WTC11 (cell line): ENCODE measurements at regions not wholly inside any gene's neighbourhood (a gene's known extent, or its start where the extent isn't known, plus 50 kb on each side); places are given as distances from the start of the nearest gene placed in this dataset.

Source experiments
- ATAC-seq: fragments of 200-7000 bp; cut with Tn5 transposase; 2 replicates; pipeline ENCODE4 v1.10.0; 2021; ENCODE audit warnings: mild to moderate bottlenecking, moderate library complexity
- CTCF ChIA-PET: fragments of 300-600 bp; sonication (Branson Sonifier 250); formaldehyde crosslinking; loops from one replicate; lab custom pipeline; 2021; ENCODE audit warnings: antibody characterized with exemption; lab: Charles Lee
- POLR2A ChIA-PET: fragments of 350-600 bp; sonication (Branson Sonifier 250); formaldehyde crosslinking; loops from one replicate; lab custom pipeline; 2021; ENCODE audit warnings: antibody characterized with exemption; lab: Charles Lee
- DNase-seq: peaks from one replicate; pipeline ENCODE4 v3.0.0; 2021; ENCODE audit warnings: low spot score
- H3K27ac Mint-ChIP-seq: 2 replicates; pipeline ENCODE4 v1.8.0; 2021; ENCODE audit warnings: mixed read lengths
- H3K27me3 Mint-ChIP-seq: 2 replicates; pipeline ENCODE4 v1.8.0; 2021; ENCODE audit warnings: low read depth, mild to moderate bottlenecking, moderate library complexity, mixed read lengths
- H3K36me3 Mint-ChIP-seq: 2 replicates; pipeline ENCODE4 v1.8.0; 2021; ENCODE audit warnings: mixed read lengths
- H3K4me1 Mint-ChIP-seq: 2 replicates; pipeline ENCODE4 v1.8.0; 2022; ENCODE audit warnings: mixed read lengths
- H3K4me3 Mint-ChIP-seq: 2 replicates; pipeline ENCODE4 v1.8.0; 2021; ENCODE audit warnings: mild to moderate bottlenecking, moderate library complexity, mixed read lengths
- H3K9me3 Mint-ChIP-seq: 2 replicates; pipeline ENCODE4 v1.8.0; 2021; ENCODE audit warnings: mixed read lengths
- CBFB ChIP-seq: sonication (generic); formaldehyde crosslinking; IDR thresholded peaks from 2 replicates; pipeline ENCODE4 v1.8.1; 2022; ENCODE audit warnings: mild to moderate bottlenecking, low read depth, missing genetic modification reagents
- ELF4 ChIP-seq: sonication (generic); formaldehyde crosslinking; IDR thresholded peaks from 2 replicates; pipeline ENCODE4 v1.8.1; 2022; ENCODE audit warnings: low read depth, mild to moderate bottlenecking, moderate library complexity, missing genetic modification reagents
- FOXP1 ChIP-seq: sonication (generic); formaldehyde crosslinking; IDR thresholded peaks from 2 replicates; pipeline ENCODE4 v1.8.0; 2022; ENCODE audit warnings: missing genetic modification reagents, mild to moderate bottlenecking, moderate library complexity, borderline replicate concordance
- KAT7 ChIP-seq: sonication (generic); formaldehyde crosslinking; IDR thresholded peaks from 2 replicates; pipeline ENCODE4 v1.8.1; 2023; ENCODE audit warnings: missing genetic modification reagents, mild to moderate bottlenecking, borderline replicate concordance
- MYBL2 ChIP-seq: sonication (generic); formaldehyde crosslinking; IDR thresholded peaks from 2 replicates; pipeline ENCODE4 v1.8.1; 2023; ENCODE audit warnings: mild to moderate bottlenecking, moderate library complexity, missing genetic modification reagents
- SMAD4 ChIP-seq: sonication (generic); formaldehyde crosslinking; IDR thresholded peaks from 2 replicates; pipeline ENCODE4 v1.8.0; 2022; ENCODE audit warnings: mild to moderate bottlenecking, missing genetic modification reagents
- SP1 ChIP-seq: sonication (generic); formaldehyde crosslinking; conservative IDR thresholded peaks from 2 replicates; pipeline ENCODE4 v1.8.1; 2022; ENCODE audit warnings: missing genetic modification reagents
- ZNF121 ChIP-seq: sonication (generic); formaldehyde crosslinking; IDR thresholded peaks from 2 replicates; pipeline ENCODE4 v1.8.0; 2023; ENCODE audit warnings: missing genetic modification reagents
- ZNF263 ChIP-seq: sonication (generic); formaldehyde crosslinking; IDR thresholded peaks from 2 replicates; pipeline ENCODE4 v1.8.1; 2022; ENCODE audit warnings: low read depth, mild to moderate bottlenecking, moderate library complexity, missing genetic modification reagents
- ZNF416 ChIP-seq: fragments of 250-450 bp; sonication (Bioruptor Pico); IDR thresholded peaks from 2 replicates; pipeline ENCODE4 v1.9.0; 2021; ENCODE audit warnings: mild to moderate bottlenecking, inconsistent platforms
- TF ChIP-seq, protein P1 (sequence below): sonication (generic); formaldehyde crosslinking; IDR thresholded peaks from 2 replicates; pipeline ENCODE4 v1.8.0; 2022; ENCODE audit warnings: missing genetic modification reagents
- TF ChIP-seq, protein P2 (sequence below): sonication (generic); formaldehyde crosslinking; conservative IDR thresholded peaks from 2 replicates; pipeline ENCODE4 v1.8.1; 2022; ENCODE audit warnings: mild to moderate bottlenecking, missing genetic modification reagents
- TF ChIP-seq, protein P3 (sequence below): fragments of 250-450 bp; sonication (Bioruptor Pico); IDR thresholded peaks from 2 replicates; pipeline ENCODE4 v1.9.0; 2021; ENCODE audit warnings: mild to moderate bottlenecking, borderline replicate concordance
- TF ChIP-seq, protein P4 (sequence below): sonication (generic); formaldehyde crosslinking; IDR thresholded peaks from 2 replicates; pipeline ENCODE4 v1.8.1; 2023; ENCODE audit warnings: mild to moderate bottlenecking, missing genetic modification reagents, moderate library complexity
- TF ChIP-seq, protein P5 (sequence below): sonication (generic); formaldehyde crosslinking; IDR thresholded peaks from 2 replicates; pipeline ENCODE4 v1.8.1; 2023; ENCODE audit warnings: mild to moderate bottlenecking, missing genetic modification reagents

DNA sequence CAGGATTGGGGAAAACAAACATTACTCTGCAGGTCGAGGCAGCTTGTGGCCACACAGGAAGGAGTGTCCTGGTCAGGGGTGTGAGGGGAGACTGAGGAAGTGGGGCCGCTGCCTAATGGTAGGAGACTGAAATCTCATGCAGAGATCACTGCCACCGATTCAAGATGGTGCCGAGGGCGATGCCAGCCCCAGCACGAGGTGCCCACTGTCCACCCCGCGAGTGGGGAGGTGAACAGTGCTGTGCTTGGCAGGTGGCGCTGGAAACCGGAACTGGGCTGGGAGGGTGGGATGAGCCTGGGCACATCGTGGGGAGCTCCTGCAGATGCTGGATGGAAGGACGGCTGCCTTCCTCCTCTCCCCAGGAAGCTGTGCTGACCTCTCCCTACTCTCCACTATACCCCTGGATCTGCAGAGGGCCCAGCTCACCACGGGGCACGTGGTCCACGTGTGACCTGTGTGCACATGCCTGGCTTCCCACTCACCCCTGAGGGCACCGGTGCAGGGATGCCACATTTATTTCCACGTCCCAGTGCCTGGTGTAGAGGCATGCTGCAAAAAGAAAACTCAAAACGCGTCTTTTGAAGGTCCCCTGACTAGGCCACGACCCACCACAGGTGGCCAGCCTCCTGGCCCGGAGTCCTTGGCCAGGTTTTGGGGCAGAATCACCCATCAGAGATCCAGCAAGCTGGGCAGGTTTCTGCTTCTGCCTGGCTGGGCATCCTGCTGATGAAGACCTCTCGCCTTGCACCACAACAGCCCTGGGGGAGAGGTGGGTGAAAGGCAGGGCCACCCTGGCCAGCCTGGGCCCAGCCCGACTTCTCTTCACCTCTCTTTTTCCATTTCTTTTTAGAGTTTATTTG, 71.7 kb upstream of the FCN1 start:
- Mint-ChIP-seq H3K4me3 (no peak overlapping the region), H3K27ac (no peak overlapping the region), H3K27me3 (no peaks in the 10 kb centered on the region), H3K4me1 (no peaks in the 10 kb centered on the region), H3K36me3 (peaks cover 14% of the 10 kb centered on the region), H3K9me3 (peaks cover 24% of the 10 kb centered on the region)
- ATAC-seq (no peak), DNase-seq (no peak)
- CTCF ChIA-PET, result no interaction called here
- POLR2A ChIA-PET, result no interaction called here
- TF ChIP-seq ZNF263 (CRISPR knock-in tag), result no peak
- TF ChIP-seq ZNF121 (CRISPR knock-in tag), result no peak
- no peak for TF ChIP-seq SP1 (CRISPR knock-in tag)
- TF ChIP-seq, protein P1, sequence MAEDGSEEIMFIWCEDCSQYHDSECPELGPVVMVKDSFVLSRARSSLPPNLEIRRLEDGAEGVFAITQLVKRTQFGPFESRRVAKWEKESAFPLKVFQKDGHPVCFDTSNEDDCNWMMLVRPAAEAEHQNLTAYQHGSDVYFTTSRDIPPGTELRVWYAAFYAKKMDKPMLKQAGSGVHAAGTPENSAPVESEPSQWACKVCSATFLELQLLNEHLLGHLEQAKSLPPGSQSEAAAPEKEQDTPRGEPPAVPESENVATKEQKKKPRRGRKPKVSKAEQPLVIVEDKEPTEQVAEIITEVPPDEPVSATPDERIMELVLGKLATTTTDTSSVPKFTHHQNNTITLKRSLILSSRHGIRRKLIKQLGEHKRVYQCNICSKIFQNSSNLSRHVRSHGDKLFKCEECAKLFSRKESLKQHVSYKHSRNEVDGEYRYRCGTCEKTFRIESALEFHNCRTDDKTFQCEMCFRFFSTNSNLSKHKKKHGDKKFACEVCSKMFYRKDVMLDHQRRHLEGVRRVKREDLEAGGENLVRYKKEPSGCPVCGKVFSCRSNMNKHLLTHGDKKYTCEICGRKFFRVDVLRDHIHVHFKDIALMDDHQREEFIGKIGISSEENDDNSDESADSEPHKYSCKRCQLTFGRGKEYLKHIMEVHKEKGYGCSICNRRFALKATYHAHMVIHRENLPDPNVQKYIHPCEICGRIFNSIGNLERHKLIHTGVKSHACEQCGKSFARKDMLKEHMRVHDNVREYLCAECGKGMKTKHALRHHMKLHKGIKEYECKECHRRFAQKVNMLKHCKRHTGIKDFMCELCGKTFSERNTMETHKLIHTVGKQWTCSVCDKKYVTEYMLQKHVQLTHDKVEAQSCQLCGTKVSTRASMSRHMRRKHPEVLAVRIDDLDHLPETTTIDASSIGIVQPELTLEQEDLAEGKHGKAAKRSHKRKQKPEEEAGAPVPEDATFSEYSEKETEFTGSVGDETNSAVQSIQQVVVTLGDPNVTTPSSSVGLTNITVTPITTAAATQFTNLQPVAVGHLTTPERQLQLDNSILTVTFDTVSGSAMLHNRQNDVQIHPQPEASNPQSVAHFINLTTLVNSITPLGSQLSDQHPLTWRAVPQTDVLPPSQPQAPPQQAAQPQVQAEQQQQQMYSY (CRISPR knock-in tag), result no peak
- no peak for TF ChIP-seq ZNF416 (CRISPR knock-in tag)
- TF ChIP-seq CBFB (CRISPR knock-in tag), result no peak
- TF ChIP-seq, protein P2, sequence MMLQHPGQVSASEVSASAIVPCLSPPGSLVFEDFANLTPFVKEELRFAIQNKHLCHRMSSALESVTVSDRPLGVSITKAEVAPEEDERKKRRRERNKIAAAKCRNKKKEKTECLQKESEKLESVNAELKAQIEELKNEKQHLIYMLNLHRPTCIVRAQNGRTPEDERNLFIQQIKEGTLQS (CRISPR knock-in tag), result no peak
- no peak for TF ChIP-seq KAT7 (CRISPR knock-in tag)
- TF ChIP-seq, protein P3, sequence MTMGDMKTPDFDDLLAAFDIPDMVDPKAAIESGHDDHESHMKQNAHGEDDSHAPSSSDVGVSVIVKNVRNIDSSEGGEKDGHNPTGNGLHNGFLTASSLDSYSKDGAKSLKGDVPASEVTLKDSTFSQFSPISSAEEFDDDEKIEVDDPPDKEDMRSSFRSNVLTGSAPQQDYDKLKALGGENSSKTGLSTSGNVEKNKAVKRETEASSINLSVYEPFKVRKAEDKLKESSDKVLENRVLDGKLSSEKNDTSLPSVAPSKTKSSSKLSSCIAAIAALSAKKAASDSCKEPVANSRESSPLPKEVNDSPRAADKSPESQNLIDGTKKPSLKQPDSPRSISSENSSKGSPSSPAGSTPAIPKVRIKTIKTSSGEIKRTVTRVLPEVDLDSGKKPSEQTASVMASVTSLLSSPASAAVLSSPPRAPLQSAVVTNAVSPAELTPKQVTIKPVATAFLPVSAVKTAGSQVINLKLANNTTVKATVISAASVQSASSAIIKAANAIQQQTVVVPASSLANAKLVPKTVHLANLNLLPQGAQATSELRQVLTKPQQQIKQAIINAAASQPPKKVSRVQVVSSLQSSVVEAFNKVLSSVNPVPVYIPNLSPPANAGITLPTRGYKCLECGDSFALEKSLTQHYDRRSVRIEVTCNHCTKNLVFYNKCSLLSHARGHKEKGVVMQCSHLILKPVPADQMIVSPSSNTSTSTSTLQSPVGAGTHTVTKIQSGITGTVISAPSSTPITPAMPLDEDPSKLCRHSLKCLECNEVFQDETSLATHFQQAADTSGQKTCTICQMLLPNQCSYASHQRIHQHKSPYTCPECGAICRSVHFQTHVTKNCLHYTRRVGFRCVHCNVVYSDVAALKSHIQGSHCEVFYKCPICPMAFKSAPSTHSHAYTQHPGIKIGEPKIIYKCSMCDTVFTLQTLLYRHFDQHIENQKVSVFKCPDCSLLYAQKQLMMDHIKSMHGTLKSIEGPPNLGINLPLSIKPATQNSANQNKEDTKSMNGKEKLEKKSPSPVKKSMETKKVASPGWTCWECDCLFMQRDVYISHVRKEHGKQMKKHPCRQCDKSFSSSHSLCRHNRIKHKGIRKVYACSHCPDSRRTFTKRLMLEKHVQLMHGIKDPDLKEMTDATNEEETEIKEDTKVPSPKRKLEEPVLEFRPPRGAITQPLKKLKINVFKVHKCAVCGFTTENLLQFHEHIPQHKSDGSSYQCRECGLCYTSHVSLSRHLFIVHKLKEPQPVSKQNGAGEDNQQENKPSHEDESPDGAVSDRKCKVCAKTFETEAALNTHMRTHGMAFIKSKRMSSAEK (CRISPR knock-in tag), result no peak
- TF ChIP-seq, protein P4, sequence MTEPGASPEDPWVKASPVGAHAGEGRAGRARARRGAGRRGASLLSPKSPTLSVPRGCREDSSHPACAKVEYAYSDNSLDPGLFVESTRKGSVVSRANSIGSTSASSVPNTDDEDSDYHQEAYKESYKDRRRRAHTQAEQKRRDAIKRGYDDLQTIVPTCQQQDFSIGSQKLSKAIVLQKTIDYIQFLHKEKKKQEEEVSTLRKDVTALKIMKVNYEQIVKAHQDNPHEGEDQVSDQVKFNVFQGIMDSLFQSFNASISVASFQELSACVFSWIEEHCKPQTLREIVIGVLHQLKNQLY (CRISPR knock-in tag), result no peak
- no peak for TF ChIP-seq MYBL2 (CRISPR knock-in tag)
- no peak for TF ChIP-seq SMAD4
- TF ChIP-seq, protein P5, sequence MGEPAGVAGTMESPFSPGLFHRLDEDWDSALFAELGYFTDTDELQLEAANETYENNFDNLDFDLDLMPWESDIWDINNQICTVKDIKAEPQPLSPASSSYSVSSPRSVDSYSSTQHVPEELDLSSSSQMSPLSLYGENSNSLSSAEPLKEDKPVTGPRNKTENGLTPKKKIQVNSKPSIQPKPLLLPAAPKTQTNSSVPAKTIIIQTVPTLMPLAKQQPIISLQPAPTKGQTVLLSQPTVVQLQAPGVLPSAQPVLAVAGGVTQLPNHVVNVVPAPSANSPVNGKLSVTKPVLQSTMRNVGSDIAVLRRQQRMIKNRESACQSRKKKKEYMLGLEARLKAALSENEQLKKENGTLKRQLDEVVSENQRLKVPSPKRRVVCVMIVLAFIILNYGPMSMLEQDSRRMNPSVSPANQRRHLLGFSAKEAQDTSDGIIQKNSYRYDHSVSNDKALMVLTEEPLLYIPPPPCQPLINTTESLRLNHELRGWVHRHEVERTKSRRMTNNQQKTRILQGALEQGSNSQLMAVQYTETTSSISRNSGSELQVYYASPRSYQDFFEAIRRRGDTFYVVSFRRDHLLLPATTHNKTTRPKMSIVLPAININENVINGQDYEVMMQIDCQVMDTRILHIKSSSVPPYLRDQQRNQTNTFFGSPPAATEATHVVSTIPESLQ, result no peak
- no peak for TF ChIP-seq FOXP1 (CRISPR knock-in tag)
- no peak for TF ChIP-seq ELF4 (CRISPR knock-in tag)
